Skeletal muscle tissue (tissue), 3 donors: ENCODE measurements at regions not wholly inside any gene's neighbourhood (a gene's known extent, or its start where the extent isn't known, plus 50 kb on each side); places are given as distances from the start of the nearest gene placed in this dataset.

Source experiments
- H3K27ac ChIP-seq: one replicate; pipeline ENCODE4 v1.7.0; 2013; ENCODE audit warnings: mild to moderate bottlenecking, low read depth, low read length, inconsistent platforms
- H3K27me3 ChIP-seq, 3 donors: one replicate each; pipeline ENCODE4 v1.7.0; 2013; ENCODE audit warnings: low read length in 3 of 3; ENCODE audit not compliant: control insufficient read depth in 3 of 3, insufficient read depth in 3 of 3
- H3K36me3 ChIP-seq, 3 donors: one replicate each; pipeline ENCODE4 v1.7.0; 2013; ENCODE audit warnings: low read length in 3 of 3; ENCODE audit not compliant: control insufficient read depth in 3 of 3, insufficient read depth in 3 of 3
- H3K4me1 ChIP-seq, 3 donors: one replicate each; pipeline ENCODE4 v1.7.0; 2013; ENCODE audit warnings: low read length in 3 of 3, mild to moderate bottlenecking in 3 of 3; ENCODE audit not compliant: control insufficient read depth in 3 of 3, insufficient read depth in 3 of 3
- H3K4me3 ChIP-seq, 3 donors: one replicate each; pipeline ENCODE4 v1.7.0; 2013; ENCODE audit warnings: low read length in 3 of 3
- H3K9ac ChIP-seq, 3 donors: one replicate each; pipeline ENCODE4 v1.7.0; 2013; ENCODE audit warnings: low read length in 3 of 3, mild to moderate bottlenecking in 3 of 3, moderate library complexity in 2 of 3, low read depth in 1 of 3
- H3K9me3 ChIP-seq, 3 donors: one replicate each; pipeline ENCODE4 v1.7.0; 2013; ENCODE audit warnings: low read length in 3 of 3; ENCODE audit not compliant: control insufficient read depth in 3 of 3
- donor health status: Osteomylitis.

DNA sequence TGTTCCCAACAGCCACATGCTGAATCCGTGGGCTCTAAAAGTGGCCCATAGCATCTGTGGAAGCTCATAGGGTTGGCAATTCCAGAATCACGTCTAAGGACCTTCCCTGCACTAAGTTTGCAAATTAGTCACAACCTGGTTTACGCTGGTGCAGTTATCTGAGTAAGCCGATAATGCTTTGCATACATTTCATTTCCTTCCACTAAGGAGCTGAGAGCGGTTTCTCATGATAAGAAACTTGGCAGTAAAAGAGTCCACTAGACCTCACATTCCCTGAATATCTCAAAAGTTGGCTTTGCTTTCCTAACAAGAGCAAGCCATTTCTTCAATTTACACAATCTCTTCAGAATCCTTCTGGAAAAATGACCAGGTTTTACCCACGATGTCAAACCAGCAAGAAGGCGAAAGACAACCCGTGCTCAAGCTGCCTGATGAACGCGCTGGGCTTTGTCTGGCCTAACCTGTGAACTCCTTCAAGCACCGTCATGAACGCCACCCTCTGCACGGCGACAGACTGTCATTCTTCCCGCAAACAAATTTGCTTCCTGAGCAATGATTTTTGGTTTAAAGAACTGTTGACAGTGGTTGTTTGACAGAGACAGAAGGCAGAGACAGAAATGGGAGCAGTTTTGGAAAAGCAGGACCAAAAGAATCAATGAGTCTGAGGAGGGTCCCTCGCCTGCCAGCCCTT, 73.0 kb upstream of the COPS8 start:
- Histone ChIP-seq H3K4me1 (no peaks in the 10 kb centered on the region), H3K27ac (no peak overlapping the region), H3K9ac (no peak overlapping the region), H3K36me3 (no peaks in the 10 kb centered on the region), H3K4me3 (no peak overlapping the region), H3K27me3 (no peaks in the 10 kb centered on the region), H3K9me3 (no peaks in the 10 kb centered on the region)

DNA sequence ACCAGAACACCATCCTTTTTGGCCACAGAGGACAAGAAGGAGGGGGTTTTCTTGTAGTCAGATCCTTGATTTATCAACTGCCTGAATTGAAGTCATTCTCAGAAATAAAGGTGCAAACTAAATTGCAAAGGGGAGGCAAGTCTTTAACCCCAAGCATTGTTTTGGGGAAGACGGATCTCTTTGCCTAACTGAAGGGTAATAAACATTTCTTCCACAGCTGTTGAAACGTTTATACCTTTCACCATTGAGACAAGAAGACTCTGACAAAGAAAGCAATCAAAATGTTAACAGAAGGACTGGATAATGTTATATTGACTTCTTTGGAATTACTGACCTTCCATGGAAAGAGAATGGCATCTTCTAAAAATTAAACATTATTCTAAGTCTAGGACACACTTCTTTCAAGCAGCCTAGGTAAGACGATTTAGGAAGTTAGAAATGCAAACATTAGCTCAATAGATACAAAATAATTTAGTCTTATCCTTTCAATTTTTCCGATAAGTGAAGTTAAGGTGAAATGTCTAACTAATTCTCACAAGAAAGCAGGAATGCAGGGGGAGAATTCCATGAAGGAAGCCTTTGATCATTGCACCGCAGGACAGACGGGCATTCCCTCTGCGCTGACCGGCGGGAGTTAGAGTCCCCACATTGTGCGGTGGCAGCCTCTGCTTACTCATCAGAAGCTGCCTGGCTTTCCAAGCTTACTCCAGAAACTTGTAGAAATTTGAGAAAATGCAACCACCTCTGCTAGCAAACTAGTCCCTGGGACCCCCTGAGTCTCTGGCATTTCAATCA, 69.4 kb upstream of the COPS8 start:
- H3K4me1 ChIP-seq: no peaks in the 10 kb centered on the region
- H3K27me3 ChIP-seq: no peaks in the 10 kb centered on the region
- no peak overlapping the region for H3K4me3 ChIP-seq
- no peaks in the 10 kb centered on the region for H3K9me3 ChIP-seq
- H3K9ac ChIP-seq: no peak overlapping the region
- no peaks in the 10 kb centered on the region for H3K36me3 ChIP-seq
- no peak overlapping the region for H3K27ac ChIP-seq

DNA sequence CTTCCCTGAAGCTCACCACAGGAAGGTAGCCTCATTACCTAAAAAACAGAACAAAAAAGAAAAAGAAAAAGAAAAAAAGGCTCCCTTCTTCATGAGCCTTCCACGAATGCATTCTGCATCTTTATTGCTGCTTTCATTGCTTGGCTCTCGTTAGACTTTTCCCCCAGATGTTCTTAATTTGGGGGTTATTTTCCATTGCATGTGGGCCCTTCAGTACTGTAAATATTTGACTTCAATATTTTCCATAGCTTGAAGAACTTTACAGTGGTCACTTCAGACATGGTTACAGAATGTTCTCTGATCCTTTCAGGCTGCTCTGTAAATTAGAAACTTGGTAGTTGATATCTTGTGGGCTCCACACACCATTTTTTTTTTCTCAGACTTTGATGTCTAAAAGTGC, 65.6 kb upstream of the COPS8 start:
- no peaks in the 10 kb centered on the region for H3K27me3 ChIP-seq
- H3K9ac ChIP-seq: no peak overlapping the region

DNA sequence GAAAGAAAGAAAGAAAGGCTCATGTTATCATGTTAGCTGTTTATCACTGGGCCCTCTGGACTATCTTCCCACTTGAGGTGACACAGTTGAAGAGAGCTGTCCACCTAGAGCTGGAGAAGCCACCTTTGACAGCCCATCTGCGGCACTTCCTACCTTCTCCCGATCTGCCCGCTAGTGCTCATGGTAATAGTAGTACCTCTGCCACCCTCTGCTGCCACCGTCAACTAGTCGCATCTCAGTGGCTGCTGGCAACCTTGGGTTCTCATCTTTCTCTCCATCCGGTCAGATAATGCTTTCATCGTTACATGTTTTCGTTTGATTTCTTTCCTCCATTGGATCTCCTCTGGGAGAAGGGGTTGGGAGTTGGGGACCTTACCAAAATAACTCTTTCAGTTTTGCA, 63.2 kb upstream of the COPS8 start:
- no peaks in the 10 kb centered on the region for H3K36me3 ChIP-seq
- H3K27me3 ChIP-seq: no peaks in the 10 kb centered on the region
- peaks cover 0 to 2% (median 0%) of the 10 kb centered on the region in 3 donors for H3K9me3 ChIP-seq
- H3K9ac ChIP-seq: no peak overlapping the region
- no peak overlapping the region for H3K4me3 ChIP-seq
- H3K27ac ChIP-seq: no peak overlapping the region
- H3K4me1 ChIP-seq: peaks cover 4 to 7% (median 6%) of the 10 kb centered on the region in 3 donors

More for the DNA sequence above, 65.6 kb upstream of the COPS8 start:
- no peaks in the 10 kb centered on the region for H3K4me1 ChIP-seq
- no peak overlapping the region for H3K27ac ChIP-seq
- no peak overlapping the region for H3K4me3 ChIP-seq
- H3K9me3 ChIP-seq: peaks cover 0 to 2% (median 0%) of the 10 kb centered on the region in 3 donors
- H3K36me3 ChIP-seq: no peaks in the 10 kb centered on the region

DNA sequence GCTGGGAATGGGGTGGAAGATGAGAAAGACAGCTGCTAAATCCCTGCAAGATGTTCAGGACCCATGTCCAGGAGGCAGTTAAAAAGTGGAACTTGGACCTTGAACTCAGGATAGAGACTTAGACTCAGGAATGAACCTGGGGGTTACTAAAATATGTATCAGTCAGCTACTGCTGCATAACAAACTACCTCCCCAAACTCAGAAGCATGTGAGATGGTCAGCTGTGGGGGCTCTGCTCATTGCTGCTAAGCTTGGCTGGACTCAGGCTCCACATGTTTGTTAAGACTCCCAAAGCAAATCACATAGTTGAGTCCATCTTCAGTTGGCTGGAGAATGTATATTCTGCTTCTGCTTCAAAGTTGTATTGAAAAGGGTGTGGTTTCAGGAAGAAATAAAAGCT, 61.4 kb upstream of the COPS8 start:
- H3K4me1 ChIP-seq: peaks cover 4 to 8% (median 6%) of the 10 kb centered on the region in 3 donors

DNA sequence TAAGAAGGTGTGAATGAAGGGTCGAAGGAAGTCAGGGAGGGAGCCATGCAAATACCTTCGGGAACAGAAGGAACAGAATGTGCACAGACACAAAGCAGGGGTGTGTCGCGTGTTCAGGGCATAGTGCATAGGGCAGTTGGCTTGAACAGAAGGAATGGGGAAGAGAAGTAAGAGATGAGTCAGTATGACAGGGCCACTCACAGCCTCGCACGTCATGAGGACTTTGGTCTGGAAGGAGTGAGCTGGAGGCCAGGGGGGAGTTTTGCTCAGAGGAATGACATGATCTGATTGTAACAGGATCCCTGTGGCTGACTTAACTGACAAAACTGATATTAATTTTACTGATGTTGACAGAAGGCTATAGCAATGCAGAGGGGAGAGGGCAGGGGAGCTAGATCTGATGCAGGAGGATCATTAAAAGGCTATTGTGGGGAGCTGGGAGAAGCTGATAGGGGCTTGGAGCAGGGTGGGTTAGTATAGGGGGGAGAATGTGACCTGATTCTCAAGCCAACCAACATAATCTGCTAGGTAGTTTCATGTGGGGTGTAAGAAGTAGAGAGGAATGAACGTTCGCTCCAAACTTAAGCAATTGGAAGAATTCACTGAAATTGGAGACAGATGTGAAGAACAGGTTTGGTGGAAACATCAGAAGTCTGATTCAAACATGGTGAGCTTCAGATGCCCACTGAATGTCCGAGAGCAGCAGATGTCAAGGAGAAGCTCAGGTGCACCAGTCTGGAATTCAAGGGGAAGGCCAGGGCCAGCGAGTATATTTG, 60.4 kb upstream of the COPS8 start:
- Histone ChIP-seq H3K9ac (no peak overlapping the region), H3K27ac (no peak overlapping the region), H3K36me3 (no peaks in the 10 kb centered on the region), H3K9me3 (peaks cover 0 to 2% (median 0%) of the 10 kb centered on the region in 3 donors), H3K4me3 (no peak overlapping the region), H3K27me3 (no peaks in the 10 kb centered on the region), H3K4me1 (peaks cover 4 to 8% (median 6%) of the 10 kb centered on the region in 3 donors)

More for the DNA sequence above, 61.4 kb upstream of the COPS8 start:
- H3K4me3 ChIP-seq: no peak overlapping the region
- no peak overlapping the region for H3K27ac ChIP-seq
- H3K36me3 ChIP-seq: no peaks in the 10 kb centered on the region
- no peak overlapping the region for H3K9ac ChIP-seq
- peaks cover 0 to 2% (median 0%) of the 10 kb centered on the region in 3 donors for H3K9me3 ChIP-seq
- no peaks in the 10 kb centered on the region for H3K27me3 ChIP-seq

DNA sequence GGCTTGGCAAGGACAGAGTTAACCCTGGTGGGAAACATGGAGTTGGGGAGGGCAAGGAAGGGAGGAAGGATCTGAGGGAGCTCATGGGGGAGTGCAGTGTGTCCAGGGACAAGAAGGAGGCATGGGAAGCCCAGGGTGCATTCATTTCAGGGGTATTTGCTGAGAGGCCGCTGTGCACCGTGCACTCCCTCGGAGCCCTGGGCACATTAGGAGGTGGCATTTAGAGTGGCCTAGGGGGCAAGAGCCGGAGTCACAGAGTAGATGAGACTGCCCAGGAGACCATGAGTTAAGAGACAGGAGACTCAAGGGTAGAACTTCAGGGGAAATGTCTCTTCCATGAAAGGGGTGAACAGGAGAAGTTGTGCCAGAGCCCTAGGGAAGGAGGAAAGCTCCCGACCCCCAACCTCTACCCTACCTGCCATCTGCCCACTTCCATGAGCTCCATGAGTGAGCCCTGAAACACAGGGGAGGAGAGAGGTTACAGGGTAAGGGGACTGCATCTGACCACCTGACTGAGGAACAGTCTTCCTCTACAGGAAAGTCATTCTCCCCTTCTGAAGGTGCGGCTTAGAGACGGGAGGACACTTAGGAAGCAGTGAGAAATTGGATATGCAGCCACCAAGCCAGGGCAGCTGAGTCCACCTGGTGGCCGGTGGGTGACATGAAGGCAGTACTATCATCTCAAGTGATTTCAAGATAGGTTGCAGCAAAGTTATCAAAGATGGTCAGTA, 58.5 kb upstream of the COPS8 start:
- Histone ChIP-seq H3K27ac (no peak overlapping the region), H3K36me3 (no peaks in the 10 kb centered on the region), H3K9ac (peak overlapping the region in 1 of 3 donors; percentile 16), H3K4me1 (peaks cover 4 to 8% (median 6%) of the 10 kb centered on the region in 3 donors), H3K9me3 (peaks cover 0 to 2% (median 0%) of the 10 kb centered on the region in 3 donors), H3K27me3 (no peaks in the 10 kb centered on the region), H3K4me3 (peak overlapping the region in 1 of 3 donors; percentile 36)

DNA sequence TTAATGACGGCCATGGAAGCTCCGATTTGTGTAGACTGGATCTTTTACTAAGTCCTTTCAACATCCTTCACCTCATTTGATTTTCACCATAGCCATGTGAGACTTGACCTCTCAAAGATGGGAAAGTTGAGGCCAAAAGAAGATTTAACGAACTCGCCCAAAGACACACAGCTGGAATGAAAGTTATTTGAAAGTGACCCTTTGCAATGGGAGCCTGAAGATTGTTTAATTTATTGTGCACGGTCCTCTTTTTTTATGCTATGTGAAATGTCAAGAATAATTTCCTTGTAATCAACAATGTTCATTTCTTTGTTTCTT, 58.0 kb upstream of the COPS8 start:
- H3K4me1 ChIP-seq: peaks cover 4 to 8% (median 6%) of the 10 kb centered on the region in 3 donors
- H3K27ac ChIP-seq: no peak overlapping the region
- no peaks in the 10 kb centered on the region for H3K36me3 ChIP-seq
- no peak overlapping the region for H3K9ac ChIP-seq
- H3K27me3 ChIP-seq: peaks cover 0 to under 1% (median 0%) of the 10 kb centered on the region in 3 donors
- H3K9me3 ChIP-seq: peaks cover 0 to 2% (median 0%) of the 10 kb centered on the region in 3 donors
- H3K4me3 ChIP-seq: no peak overlapping the region

DNA sequence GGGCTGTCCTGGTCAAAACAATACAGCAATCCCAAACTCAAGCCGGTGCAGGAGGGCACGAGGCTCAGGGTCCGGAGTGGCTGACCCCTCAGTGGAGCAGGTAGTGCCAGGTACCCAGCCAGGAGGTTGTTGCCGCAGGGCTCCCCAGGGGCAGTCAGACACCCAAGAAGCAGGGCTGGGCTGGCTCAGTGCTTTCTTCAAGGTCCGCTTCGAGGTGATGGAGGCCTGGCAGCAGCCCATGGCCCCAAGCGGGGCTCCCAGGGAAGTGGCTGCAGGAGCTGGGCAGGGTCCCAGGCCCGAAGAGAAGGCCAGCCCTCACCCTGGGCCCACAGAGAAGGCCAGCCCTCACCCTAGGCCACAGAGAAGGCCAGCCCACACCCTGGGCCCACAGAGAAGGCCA, 55.3 kb upstream of the COPS8 start:
- no peaks in the 10 kb centered on the region for H3K36me3 ChIP-seq
- H3K9ac ChIP-seq: no peak overlapping the region
- peaks cover 4 to 8% (median 6%) of the 10 kb centered on the region in 3 donors for H3K4me1 ChIP-seq
- no peak overlapping the region for H3K4me3 ChIP-seq
- no peaks in the 10 kb centered on the region for H3K9me3 ChIP-seq
- no peak overlapping the region for H3K27ac ChIP-seq
- H3K27me3 ChIP-seq: peaks cover 0 to 4% (median 0%) of the 10 kb centered on the region in 3 donors
